ENCODE measurements at regions not wholly inside any gene's neighbourhood (a gene's known extent, or its start where the extent isn't known, plus 50 kb on each side); places are given as distances from the start of the nearest gene placed in this dataset.

DNA sequence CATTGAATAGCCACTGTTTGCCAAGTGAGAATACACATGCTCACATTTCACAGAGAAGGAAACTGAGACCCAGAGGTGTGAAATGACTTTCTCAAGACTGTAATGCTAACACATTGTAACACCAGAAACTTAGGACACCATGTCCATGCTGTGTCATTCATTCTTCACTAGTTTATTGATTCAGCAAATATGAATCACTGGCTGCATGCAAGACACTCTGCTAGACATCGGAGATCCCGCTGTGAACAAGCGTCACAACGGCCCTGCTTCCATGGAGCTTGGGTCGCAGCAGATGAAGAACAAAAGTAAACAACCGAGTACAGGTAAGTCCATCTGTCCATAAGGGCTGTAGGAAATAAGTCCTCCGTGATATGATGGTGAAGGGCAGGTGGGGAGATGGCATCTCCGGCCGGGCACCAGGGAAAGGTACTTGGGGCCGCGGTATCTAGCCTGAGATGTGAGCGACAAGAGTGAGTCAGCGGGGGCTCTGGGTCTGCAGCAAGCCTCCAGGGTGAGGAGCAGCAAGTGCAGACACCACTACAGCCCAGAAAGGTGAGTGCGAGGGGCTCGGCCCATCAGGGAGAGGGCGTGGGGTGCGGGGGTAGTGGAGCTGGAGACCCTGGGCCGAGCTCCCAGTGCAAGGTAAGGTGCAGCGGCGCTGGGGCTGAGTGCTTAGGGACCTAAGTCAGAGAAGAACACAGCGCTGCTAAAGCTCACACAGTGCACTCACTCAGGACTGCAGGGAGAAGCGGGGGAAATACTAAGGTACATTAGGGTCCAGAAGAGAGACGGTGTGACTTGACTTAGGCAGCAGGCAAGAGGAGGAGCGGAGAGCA, 391.2 kb downstream of the FBXO15 start:
- TF ChIP-seq, protein P1, sequence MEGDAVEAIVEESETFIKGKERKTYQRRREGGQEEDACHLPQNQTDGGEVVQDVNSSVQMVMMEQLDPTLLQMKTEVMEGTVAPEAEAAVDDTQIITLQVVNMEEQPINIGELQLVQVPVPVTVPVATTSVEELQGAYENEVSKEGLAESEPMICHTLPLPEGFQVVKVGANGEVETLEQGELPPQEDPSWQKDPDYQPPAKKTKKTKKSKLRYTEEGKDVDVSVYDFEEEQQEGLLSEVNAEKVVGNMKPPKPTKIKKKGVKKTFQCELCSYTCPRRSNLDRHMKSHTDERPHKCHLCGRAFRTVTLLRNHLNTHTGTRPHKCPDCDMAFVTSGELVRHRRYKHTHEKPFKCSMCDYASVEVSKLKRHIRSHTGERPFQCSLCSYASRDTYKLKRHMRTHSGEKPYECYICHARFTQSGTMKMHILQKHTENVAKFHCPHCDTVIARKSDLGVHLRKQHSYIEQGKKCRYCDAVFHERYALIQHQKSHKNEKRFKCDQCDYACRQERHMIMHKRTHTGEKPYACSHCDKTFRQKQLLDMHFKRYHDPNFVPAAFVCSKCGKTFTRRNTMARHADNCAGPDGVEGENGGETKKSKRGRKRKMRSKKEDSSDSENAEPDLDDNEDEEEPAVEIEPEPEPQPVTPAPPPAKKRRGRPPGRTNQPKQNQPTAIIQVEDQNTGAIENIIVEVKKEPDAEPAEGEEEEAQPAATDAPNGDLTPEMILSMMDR (IDR thresholded peaks at IDR 0.05; ENCODE audit: poor library complexity), result no peak
- no peak for TF ChIP-seq EZH2 (IDR thresholded peaks at IDR 0.05; ENCODE audit: borderline replicate concordance)
- no peak for TF ChIP-seq EZH2phosphoT487 (IDR thresholded peaks at IDR 0.05; ENCODE audit: low read depth, severe bottlenecking, unreplicated experiment)

Data from hepatocyte (in vitro differentiated cells).